Ishikawa (cell line): ENCODE measurements at regions not wholly inside any gene's neighbourhood (a gene's known extent, or its start where the extent isn't known, plus 50 kb on each side); places are given as distances from the start of the nearest gene placed in this dataset.

ENCODE experiments used
- CEBPB ChIP-seq: IDR thresholded peaks from 2 replicates; pipeline ENCODE4 v1.6.1; 2012
- CREB1 ChIP-seq: IDR thresholded peaks from 2 replicates; pipeline ENCODE4 v1.6.1; 2012; ENCODE audit warnings: low read depth
- EGR1 ChIP-seq: IDR thresholded peaks from 2 replicates; pipeline ENCODE4 v1.6.1; 2012
- EP300 ChIP-seq: IDR thresholded peaks from 2 replicates; pipeline ENCODE4 v1.6.1; 2012; ENCODE audit warnings: borderline replicate concordance
- FOXM1 ChIP-seq: IDR thresholded peaks from 2 replicates; pipeline ENCODE4 v1.6.1; 2012; ENCODE audit warnings: low read depth, borderline replicate concordance
- NFIC ChIP-seq: IDR thresholded peaks from 2 replicates; pipeline ENCODE4 v1.6.1; 2012
- RAD21 ChIP-seq: IDR thresholded peaks from 2 replicates; pipeline ENCODE4 v1.6.1; 2012; ENCODE audit warnings: low read depth
- TAF1 ChIP-seq: IDR thresholded peaks from 2 replicates; pipeline ENCODE4 v1.6.1; 2012; ENCODE audit warnings: low read depth, mild to moderate bottlenecking
- YY1 ChIP-seq: IDR thresholded peaks from 2 replicates; pipeline ENCODE4 v1.6.1; 2012; ENCODE audit warnings: low read depth
- ZBTB7A ChIP-seq: IDR thresholded peaks from 2 replicates; pipeline ENCODE4 v1.6.1; 2012; ENCODE audit warnings: low read depth
- TF ChIP-seq, protein P1 (sequence below): IDR thresholded peaks from 2 replicates; pipeline ENCODE4 v1.6.1; 2012
- TF ChIP-seq, protein P2 (sequence below): IDR thresholded peaks from 2 replicates; pipeline ENCODE4 v1.6.1; 2012; ENCODE audit warnings: low read depth, mild to moderate bottlenecking
- TF ChIP-seq, protein P3 (sequence below): IDR thresholded peaks from 2 replicates; pipeline ENCODE4 v1.6.1; 2012

DNA sequence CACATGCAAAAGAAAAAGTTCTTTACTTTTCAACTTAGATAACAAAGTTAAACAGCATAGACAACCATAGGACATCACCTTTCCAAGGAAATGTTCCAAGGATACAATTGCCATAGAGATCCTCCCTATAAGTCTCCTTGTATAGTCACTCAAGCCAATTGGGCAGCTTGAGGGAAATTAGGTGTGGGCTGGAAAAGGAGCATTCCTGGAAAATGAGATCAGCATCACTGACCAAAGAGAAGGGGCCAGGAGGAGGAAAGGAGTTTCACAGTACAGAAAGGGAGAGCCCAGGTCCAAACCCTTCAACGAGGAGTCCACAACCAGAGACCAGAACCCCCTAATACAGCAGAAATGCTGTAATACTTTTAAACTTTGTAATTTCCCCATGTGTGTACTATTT, 91.5 kb upstream of the PPARGC1A start:
- TF ChIP-seq NFIC (no peak), CREB1 (no peak), CEBPB (no peak), RAD21 (no peak), ZBTB7A (no peak), TAF1 (no peak), YY1 (no peak), EP300 (no peak), FOXM1 (no peak), EGR1 (no peak)
- TF ChIP-seq, protein P1, sequence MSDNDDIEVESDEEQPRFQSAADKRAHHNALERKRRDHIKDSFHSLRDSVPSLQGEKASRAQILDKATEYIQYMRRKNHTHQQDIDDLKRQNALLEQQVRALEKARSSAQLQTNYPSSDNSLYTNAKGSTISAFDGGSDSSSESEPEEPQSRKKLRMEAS, result no peak
- TF ChIP-seq, protein P2, sequence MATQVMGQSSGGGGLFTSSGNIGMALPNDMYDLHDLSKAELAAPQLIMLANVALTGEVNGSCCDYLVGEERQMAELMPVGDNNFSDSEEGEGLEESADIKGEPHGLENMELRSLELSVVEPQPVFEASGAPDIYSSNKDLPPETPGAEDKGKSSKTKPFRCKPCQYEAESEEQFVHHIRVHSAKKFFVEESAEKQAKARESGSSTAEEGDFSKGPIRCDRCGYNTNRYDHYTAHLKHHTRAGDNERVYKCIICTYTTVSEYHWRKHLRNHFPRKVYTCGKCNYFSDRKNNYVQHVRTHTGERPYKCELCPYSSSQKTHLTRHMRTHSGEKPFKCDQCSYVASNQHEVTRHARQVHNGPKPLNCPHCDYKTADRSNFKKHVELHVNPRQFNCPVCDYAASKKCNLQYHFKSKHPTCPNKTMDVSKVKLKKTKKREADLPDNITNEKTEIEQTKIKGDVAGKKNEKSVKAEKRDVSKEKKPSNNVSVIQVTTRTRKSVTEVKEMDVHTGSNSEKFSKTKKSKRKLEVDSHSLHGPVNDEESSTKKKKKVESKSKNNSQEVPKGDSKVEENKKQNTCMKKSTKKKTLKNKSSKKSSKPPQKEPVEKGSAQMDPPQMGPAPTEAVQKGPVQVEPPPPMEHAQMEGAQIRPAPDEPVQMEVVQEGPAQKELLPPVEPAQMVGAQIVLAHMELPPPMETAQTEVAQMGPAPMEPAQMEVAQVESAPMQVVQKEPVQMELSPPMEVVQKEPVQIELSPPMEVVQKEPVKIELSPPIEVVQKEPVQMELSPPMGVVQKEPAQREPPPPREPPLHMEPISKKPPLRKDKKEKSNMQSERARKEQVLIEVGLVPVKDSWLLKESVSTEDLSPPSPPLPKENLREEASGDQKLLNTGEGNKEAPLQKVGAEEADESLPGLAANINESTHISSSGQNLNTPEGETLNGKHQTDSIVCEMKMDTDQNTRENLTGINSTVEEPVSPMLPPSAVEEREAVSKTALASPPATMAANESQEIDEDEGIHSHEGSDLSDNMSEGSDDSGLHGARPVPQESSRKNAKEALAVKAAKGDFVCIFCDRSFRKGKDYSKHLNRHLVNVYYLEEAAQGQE, result no peak
- TF ChIP-seq, protein P3, sequence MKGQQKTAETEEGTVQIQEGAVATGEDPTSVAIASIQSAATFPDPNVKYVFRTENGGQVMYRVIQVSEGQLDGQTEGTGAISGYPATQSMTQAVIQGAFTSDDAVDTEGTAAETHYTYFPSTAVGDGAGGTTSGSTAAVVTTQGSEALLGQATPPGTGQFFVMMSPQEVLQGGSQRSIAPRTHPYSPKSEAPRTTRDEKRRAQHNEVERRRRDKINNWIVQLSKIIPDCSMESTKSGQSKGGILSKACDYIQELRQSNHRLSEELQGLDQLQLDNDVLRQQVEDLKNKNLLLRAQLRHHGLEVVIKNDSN, result no peak
